ENCODE measurements at regions not wholly inside any gene's neighbourhood (a gene's known extent, or its start where the extent isn't known, plus 50 kb on each side); places are given as distances from the start of the nearest gene placed in this dataset.

DNA sequence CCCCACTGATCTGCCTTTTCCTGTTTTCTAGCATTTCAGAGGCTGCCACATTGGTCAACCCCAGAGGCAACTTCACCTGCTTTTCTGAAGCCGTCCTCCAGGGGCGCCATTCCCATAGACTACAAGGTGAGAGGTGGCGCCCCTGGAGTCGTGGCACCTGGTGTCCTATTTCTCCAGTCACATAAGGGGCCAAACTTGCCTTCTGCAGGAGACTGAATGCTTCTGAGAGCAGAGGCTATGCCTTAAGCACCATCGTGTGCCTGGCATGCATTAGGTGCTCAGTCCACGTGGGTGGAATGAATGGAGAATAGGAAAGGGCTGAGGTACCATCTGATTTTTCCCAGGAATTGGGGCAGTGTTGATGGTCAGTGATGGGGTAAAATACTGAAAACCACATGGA, 164.8 kb downstream of the HAPSTR1 start:
- no peak for DNase-seq

DNA sequence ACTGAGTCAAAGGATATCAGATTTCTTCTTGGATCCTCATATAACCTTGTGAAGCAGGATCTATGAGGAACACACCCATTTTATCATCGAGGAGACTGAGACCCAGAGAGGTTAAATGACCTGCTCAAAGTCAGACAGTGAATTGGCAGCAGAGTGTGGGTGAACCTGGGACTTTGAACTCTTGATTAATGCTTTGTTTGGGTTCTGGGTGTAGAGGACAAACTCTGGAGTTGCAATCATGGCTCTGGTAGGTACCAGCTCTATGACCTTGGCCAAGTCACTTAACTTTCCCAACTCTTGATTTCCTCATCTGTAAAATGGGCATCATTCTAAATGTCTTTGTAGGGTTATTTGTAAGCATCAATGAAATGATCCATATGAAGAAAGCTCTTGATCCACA, 166.4 kb downstream of the HAPSTR1 start:
- DNase-seq, result no peak

DNA sequence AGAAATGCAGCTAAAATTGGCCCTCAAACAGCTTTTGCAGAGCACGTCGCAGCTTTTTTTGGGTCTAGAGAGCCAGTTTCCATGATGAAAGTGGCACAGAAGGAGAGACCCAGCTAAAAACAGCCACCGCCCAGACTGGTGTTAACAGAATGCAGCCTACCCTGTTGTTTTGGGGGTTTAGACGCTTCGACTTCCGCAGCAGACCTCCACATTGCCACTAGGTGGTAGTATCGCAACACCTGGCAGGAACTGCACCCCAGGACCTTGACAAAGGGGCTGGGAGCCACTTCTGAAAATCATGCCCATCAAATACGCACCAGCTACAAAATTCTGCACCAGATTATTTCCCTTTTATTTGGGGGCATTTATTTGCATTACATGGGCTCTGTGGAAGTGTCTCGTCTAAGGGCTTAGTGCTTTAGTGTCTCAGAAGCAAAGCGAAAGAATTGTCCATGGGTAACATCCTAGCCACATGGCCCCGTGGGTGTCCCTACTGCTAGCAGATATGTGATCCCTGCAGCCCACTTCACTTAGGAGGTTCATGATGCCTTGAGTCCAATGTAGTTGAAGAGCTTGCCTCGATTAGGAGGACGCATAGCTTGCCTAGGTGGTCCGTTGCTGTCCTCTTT, 167.1 kb downstream of the HAPSTR1 start:
- DNase-seq, result no peak

DNA sequence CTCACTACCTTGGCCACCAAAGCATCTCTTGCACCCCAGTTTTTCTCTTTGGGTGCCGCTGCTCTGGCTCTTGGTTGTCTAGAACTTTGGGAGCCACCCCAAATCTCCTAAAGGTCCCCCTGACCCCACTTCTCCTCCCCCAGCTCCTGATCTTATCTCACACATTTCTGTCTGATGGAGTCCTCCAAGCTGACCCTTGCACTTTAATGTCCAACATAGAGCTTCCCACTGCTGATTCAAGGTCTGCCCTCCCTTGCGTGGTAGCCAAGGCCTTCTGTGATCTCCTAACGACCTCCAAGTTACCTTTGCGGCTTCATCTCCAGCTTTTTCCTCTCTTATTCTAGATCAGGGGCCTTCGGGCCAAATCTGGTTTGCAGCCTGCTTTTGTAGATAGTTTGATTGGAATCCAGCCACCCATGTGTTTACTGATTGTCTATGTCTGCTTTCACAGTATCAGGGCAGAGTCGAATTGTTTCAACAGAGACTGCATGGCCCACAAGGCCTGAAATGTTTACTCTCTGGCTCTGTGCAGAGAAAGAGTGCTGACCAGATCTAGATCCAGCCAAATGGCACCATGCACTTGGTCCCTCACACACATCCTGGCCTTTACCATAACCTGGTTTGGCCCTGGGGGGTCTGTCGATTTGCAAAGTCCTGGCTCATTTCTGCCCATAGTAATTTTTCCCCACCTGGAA, 168.6 kb downstream of the HAPSTR1 start:
- DNase-seq, result no peak

DNA sequence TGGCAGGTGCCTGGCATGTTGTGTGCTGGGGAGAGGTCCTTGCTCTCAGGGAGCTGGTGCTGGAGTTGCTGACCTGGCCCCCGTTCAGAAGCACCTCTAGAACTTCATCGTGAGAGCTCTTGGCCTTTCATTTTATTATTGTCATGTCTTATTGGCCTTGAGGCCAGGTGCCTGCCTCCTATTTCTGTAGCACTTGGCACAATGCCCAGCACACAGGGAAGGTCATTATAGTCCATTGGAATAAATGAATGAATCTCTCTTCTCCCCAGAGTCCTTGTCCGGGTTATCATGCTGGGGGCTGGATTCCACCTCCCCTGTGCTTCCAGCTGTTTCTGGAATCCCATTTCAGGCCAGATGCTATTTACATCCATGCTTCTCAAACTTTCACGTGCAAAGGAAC, 169.2 kb downstream of the HAPSTR1 start:
- DNase-seq, result peak; percentile 60

DNA sequence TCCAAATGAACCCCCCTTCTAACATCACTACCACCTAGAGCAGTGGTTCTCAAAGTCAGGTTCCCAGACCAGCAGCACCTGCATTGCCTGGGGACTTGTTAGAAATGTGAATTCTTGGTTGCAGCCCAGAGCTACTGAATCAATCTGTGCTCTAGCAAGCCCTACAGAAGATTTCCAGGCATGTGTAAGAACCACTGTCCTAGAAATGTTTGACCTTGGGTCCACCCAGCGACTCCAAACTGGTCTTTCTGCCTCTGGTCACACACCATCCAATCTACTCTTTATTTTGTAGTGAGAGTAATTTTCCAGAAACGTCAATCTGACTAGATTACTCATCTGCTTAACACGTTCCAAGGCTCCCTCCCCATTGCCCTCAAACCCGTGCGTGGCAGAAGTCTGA, 169.9 kb downstream of the HAPSTR1 start:
- DNase-seq, result no peak

DNA sequence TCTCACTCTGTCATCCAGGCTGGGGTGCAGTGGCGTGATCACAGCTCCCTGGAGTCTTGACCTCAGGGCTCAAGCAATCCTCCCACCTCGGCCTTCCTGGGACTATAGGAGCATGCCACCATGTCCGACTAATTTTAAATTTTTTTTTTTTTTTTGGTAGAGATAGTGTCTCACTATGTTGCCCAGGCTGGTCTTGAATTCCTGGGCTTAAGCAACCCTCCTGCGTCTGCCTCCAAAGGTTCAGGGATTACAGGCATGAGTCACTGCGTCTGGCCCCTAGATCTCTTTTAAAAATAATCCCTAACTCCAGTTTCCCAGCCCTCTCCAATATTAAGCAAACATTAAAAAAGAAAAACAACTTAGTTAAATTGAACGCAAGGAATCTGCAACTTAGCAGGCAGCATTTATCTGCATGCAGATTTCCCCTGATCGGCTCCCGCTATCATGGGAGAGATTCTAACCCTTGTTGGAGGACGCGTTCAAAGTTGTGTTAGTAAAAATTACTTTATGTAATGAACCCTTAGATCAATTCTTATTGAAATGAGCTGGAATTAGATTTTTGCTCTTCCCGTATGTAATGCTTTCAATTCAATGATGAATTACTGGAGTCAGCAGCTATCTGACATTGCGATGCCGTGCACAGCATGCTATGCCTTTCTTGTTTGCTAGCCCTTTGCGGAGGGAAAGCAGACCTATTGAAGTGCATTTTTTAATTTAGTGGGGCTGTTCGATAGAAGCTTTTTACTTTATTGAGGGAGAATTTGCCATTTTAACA, 171.7 kb downstream of the HAPSTR1 start:
- no peak for DNase-seq

DNA sequence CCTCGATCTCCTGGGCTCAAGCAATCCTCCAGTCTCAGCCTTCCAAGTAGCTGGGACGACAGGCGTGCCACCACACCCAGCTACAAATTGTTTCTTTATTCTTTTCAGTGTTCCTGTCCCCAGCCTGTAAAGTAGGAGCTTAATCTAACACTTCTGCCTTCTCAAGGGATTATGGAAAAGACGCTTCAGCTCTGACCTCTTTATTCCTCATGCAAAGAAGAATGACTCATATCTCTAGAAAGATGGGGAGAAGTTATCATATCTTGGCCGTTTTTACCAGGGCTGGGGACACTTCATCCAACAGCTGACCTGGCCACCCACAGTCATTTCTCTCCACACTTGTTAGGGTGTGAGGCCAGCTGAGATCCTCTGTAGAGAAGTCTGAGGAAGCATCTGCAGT, 172.6 kb downstream of the HAPSTR1 start:
- no peak for DNase-seq

DNA sequence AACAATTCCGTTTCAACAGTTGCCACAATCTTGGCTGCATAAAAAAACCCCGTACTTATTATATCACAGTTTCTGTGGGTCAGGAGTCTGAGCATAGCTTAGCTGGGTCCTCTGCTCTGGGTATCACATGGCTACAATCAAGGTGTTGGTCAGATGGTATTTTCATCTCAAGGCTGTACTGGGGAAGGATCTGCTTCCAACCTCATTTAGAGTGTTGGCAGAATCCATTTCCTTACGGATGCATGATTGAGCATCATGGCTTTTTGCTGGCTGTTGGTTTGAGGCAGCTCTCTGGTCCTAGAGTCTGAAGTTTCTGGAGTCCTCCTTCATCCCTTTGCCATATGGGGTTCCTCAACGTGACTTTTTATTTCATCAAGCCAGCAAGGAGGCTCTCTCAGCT, 177.0 kb downstream of the HAPSTR1 start:
- DNase-seq, result no peak

DNA sequence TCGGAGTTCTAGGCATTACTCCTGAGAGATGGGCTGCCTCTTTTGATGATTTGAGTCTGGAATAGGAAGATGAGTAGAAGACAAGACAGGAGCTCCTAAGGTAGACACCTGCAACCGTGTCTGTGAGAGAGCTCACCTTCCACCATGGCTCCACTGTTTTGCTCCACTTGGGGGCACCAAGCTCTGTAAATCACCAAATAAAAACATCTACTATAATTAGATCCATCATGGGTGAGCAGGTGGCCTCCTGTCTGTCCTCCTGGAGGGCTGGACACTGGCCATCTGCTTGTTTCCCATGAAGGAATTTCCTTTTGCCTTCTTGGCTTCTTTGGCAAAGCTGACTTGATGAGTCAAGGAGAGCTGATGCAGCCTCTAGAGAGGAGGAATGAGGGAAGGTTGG, 179.0 kb downstream of the HAPSTR1 start:
- no peak for DNase-seq

DNA sequence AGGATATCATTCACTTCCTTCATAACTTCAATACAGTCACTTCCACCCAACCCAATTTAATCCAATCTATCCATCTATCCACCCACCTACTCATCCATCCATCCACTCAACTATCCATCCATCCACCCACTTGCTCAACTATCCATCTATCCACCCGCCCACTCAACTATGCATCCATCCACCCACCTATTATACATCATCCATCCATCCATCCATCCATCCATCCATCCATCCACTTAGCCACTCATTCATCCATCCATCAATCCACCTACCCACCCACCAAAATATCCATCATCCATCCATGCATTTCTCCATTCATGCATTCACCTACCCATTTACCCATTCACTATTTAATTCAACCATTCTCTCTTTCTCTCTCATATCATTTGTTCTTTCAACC, 179.5 kb downstream of the HAPSTR1 start:
- no peak for DNase-seq

DNA sequence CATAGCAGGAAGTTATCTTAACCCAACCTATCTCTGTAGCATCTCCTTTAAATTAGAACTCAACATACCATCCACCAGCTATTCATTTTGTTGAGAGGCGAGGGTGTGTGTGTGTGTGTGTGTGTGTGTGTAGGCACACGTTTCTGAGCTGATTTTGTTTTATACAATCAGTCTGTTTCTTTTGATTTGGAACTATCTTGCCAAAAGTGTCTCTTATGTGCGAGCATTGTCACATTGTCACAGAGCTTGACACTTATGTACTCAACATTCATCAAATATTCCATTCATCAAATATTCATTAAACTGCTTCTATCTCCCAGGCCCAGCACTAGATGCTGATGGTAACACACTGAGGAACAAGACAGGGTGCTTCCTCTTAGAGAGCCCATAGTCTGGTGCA, 180.4 kb downstream of the HAPSTR1 start:
- DNase-seq, result no peak

DNA sequence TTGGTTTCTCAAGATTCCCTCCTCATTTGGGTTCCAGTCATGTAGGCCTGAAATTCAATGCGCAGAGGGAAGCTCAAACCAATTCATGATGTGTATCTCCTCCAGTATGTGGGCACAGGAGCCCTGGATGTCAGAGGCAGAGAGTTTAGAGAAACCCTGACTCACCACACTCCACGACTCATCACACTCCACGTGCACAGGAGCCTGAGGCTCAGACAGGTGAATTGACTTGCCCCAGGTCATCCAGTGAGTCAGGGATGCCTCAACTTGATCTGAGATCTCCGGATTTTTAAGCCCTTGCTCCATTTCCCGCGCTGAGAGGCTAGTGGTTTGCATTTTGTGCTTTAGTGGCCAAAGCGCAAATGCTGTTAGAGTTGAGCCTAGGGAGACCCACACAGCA, 183.9 kb downstream of the HAPSTR1 start:
- DNase-seq, result no peak

DNA sequence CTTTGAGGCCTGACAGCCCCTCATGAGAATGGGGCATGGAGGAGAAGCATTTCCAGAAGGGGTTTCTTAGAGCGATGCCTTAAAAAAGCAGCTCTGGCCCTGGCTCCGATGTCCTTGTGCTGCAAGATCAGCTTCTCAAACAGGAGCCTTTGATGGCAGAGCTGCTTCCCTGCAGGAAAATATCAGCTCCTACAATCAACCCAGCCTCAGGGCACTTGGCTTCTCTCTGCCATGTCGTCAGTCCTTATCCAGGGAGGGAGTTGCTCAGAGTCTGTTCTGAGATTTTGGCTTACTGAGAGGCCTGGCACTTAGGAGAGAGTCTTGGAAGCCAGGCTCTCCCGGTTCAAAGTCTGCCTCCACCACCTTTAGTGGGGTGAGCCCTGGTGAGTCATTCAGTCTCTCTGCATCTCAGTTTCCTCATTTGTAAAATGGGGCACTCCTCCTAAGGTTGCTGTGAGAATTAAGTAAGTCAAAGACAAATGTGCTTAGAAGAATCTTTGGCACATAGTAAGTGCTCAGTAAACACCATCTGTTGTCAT, 184.4 kb downstream of the HAPSTR1 start:
- DNase-seq, result no peak

DNA sequence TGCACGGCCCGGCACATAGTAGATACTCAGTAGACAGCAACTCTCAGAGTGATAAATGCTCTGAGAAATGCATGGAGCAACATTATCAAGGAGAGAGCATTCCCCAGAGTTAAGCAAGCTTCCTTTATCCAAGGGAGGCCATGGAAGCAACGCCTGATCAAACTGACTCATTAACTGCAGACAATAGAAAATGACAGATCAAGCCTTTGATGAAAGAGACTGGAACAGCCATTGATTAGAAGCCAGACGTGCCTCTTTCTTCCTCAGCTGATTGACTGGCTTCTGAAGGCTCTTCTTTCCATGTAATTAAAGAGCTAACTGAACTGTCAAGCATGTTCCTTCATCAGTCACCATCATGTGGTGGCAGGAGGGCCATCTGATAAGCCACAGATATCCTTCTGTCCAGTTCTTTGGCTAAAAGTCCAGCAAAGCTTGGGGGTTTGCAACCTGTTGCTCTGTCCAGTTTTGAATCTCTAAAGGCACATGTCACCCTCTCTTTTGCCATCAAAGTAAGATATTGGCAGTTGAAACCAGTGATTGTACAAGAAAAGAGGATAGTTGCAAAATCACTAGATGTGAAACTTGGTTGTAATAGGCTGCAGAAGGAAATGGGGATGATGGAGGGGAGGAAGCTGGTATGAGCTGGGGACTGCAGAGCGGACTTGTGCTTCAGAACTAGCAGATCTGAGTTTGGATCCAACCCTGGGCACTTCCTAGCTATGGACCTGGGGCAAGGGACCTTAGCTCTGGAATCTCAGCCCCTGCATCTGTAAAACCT, 188.0 kb downstream of the HAPSTR1 start:
- DNase-seq, result no peak

DNA sequence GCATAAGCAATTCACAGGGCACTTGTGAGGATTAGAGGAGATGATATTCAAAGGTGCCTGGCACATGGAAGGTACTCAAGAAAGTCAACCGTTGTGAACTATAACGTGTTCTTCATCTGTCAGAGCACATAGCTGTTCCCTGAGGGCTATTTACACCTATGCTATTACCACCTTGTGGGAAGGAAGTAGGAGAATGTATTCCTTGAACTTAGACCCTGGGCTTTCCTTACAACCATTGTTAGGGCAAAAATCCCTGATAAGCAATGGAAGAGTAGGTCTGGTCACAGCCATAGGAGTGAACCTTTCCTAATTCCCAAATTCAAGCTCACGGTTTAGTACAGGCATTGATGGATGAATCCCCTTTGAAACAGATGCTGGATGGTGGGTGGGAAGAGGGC, 188.6 kb downstream of the HAPSTR1 start:
- no peak for DNase-seq

DNA sequence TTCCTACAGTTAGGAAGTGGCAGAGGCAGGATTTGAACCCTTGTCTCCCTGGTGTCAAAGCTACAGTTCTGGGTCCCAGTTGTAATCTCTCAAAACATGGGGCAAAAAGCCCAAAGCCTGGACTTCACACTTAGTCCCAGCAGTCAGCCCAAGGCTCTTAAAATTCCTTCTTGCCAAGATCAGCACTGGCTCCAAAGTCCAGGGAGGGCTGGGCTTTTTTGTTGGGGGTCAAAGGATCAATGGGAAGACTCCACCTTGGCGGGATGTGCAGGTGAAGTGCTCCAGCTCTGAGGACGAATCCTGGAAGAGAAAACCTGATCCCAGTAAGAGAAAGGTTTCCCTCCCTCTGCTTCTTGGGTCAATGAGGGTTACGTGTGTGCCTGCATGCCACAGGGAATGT, 195.5 kb downstream of the HAPSTR1 start:
- DNase-seq, result no peak

DNA sequence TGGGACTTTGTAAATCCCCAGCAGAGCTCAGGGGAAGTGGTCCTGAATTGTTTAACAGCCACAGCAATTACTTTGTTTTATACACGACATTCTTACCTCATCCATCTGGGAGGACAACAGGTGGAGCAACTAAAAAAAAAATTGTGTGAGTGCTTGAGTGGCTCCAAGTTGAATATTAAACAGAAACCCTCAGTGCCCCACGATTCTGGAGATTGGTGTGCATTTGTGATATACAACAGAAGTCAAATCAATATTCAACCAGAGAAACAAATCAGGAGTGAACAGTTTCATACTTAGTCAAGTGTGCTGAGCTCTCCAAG, 204.8 kb downstream of the HAPSTR1 start:
- no peak for DNase-seq

DNA sequence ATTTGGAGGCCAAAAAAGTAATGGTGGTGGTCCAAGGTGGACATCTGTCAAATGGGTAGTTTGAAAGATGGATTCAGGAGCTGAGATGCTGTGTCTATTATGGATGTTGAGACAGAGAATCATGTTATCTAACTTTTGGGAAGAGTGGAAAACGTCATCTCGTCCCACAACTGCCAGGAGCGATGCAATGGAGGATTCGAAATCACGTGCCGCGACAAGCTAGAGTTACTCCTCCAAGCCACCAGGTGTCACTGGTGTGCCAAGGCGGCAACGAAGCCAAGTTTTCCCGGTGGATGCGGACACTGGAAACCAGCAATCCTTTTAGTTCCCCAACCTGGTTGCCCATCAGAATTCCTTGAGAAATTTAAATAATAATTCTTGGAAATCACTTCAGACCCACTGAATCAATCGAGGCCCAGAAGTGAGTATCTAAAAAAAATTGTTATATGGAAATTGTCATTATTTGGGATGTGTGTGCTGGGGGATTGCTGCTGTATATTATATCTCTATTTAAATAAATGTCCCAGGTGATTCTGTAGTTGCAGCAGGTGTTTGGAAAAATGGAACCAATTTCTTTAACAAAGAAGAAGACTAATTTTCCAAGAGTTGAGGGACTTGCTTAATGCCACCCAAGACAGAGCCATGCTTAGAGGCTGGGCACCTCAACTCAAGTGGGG, 206.1 kb downstream of the HAPSTR1 start:
- no peak for DNase-seq

DNA sequence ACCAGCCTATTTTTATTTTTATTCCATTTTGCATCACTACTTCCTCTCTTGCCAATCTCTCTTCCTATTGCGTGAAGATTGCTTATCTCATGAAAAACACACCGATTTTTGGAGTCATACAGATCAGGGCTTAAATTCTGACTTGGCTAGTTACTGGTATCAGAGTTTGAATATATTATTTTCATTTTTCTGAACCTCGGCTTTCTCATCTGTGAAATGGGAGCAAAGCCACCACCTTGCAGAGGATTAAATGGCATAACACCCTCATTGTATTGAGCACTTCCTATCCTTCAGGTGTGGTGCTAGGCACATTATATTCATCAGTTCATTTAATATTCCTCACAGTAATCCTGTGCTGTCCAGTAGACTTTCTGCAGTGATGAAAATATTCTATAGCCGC, 208.8 kb downstream of the HAPSTR1 start:
- no peak for DNase-seq

DNA sequence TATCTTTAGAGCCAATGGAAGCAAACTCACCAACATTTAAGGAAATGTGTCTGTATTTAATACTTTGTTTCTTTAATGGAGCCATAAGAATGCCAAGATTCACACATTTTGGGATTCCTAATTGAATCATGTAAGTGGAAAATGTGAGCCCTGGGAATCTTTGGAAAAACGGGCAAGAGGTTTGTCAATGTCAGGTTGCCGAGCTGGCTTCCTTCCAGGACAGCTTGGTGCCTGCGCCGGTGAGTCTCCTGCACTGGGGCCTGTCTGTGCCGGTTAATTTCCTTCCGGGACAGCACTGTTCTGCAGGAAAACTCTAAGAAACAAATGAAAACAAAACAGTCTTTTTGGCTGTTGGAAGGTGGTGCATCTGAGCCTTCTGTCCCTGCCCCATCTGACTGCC, 210.6 kb downstream of the HAPSTR1 start:
- DNase-seq, result no peak

DNA sequence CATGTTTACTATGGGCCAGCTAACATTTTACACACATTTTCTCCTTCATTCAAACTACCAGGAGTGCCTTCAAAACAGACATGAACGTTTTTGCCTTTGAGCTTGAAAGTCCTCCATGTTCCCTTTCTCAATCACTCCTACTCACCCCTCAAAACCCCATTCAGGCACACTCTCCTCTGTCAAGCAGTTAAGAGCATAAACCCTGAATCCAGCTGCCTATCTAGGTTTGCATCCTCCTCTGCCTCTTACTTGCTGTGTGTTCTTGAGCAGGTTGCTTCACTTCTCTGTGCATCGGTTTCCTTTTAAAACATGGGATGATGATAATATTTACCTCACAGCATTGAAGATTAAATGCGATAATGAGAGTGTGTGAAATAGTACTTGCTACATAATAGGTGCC, 215.3 kb downstream of the HAPSTR1 start:
- no peak for DNase-seq

DNA sequence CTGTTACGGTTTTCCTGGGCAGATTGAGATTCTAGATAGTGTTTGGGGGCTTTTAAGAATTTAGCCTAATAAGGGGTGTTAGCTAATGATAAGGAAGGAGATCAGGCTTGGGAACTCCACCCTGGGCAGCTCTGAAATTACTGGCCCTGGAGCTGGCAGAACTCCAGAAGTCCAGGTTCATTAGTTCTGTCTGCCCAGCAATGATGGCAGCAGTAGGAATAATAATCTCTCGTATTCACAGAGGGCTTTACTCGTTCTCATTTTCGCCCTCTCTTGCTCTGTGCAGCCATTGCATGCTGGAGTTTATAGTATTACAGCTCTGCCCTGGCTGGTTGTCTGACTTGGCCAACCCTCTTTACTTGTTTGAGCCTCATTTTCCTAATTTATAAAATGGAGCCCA, 216.0 kb downstream of the HAPSTR1 start:
- DNase-seq, result no peak

All from SHP77 treated with DMSO at 0.1 percent for 48 hours (cell line).